ENCODE measurements at regions not wholly inside any gene's neighbourhood (a gene's known extent, or its start where the extent isn't known, plus 50 kb on each side); places are given as distances from the start of the nearest gene placed in this dataset.

DNA sequence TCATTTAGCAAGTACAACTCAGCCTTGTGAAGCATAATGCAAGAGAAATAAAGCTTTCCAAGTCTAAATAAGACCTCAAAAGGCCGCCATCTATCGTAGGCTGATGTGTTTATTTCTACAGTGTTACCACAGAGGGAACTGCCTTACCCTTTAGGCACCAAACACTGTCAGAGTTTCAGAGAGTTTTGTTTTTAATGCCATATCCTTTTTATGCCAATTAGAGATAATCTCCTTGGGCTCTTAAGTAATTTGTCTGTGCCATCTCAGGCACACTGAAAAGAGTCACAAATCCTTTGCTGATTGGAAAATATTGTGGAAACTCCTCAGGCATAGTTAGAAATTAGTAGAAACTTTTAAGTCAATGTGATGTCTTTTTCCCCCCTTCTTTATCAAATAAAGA is 797.1 kb downstream of the SLC4A3 start (continued):
- TF ChIP-seq, protein P1, sequence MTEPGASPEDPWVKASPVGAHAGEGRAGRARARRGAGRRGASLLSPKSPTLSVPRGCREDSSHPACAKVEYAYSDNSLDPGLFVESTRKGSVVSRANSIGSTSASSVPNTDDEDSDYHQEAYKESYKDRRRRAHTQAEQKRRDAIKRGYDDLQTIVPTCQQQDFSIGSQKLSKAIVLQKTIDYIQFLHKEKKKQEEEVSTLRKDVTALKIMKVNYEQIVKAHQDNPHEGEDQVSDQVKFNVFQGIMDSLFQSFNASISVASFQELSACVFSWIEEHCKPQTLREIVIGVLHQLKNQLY (CRISPR knock-in tag; IDR thresholded peaks at IDR 0.05), result no peak
- TF ChIP-seq EMX1 (CRISPR knock-in tag; IDR thresholded peaks at IDR 0.05) (no peak), JUN (CRISPR knock-in tag; IDR thresholded peaks at IDR 0.05) (no peak), ZBTB21 (CRISPR knock-in tag; IDR thresholded peaks at IDR 0.05; ENCODE audit: borderline replicate concordance) (no peak), TEAD4 (CRISPR knock-in tag; IDR thresholded peaks at IDR 0.05) (no peak)
- TF ChIP-seq, protein P2, sequence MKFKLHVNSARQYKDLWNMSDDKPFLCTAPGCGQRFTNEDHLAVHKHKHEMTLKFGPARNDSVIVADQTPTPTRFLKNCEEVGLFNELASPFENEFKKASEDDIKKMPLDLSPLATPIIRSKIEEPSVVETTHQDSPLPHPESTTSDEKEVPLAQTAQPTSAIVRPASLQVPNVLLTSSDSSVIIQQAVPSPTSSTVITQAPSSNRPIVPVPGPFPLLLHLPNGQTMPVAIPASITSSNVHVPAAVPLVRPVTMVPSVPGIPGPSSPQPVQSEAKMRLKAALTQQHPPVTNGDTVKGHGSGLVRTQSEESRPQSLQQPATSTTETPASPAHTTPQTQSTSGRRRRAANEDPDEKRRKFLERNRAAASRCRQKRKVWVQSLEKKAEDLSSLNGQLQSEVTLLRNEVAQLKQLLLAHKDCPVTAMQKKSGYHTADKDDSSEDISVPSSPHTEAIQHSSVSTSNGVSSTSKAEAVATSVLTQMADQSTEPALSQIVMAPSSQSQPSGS (CRISPR knock-in tag; IDR thresholded peaks at IDR 0.05; ENCODE audit: borderline replicate concordance, low read depth), result no peak

DNA sequence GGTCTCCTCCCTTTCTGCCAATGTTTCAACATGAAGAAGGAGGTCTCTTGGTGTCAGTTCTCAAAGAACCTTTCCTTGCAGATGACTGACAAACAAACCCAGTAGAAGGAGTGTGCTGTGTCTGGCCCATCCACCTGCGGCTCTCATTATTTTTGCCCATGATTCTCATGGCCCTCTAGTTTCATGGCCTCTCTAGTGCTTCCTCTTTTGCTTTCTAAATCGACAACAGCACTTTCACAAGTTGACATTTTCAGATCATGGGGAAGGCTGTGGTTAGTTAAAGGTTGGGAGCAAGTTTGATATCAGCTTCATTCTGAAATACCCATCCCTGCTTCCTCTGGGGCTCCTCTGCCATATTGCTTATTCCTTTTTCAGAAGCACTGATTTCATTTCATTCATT is 805.2 kb downstream of the SLC4A3 start:
- ATAC-seq (no peak), DNase-seq (ENCODE audit: low spot score) (no peak)
- POLR2A ChIA-PET, result no interaction called here
- H3K4me1 Mint-ChIP-seq, result no peaks in the 10 kb centered on the region
- H3K27me3 Mint-ChIP-seq (ENCODE audit: low read depth), result no peaks in the 10 kb centered on the region
- peaks cover 19% of the 10 kb centered on the region for H3K9me3 Mint-ChIP-seq
- no peak overlapping the region for H3K4me3 Mint-ChIP-seq
- TF ChIP-seq, protein P2 (CRISPR knock-in tag; IDR thresholded peaks at IDR 0.05; ENCODE audit: borderline replicate concordance, low read depth), result no peak
- TF ChIP-seq TCF7 (CRISPR knock-in tag; IDR thresholded peaks at IDR 0.05; ENCODE audit: low read depth), result no peak
- TF ChIP-seq ZNF416 (CRISPR knock-in tag; IDR thresholded peaks at IDR 0.05), result no peak
- TF ChIP-seq, protein P3, sequence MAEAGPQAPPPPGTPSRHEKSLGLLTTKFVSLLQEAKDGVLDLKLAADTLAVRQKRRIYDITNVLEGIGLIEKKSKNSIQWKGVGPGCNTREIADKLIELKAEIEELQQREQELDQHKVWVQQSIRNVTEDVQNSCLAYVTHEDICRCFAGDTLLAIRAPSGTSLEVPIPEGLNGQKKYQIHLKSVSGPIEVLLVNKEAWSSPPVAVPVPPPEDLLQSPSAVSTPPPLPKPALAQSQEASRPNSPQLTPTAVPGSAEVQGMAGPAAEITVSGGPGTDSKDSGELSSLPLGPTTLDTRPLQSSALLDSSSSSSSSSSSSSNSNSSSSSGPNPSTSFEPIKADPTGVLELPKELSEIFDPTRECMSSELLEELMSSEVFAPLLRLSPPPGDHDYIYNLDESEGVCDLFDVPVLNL (CRISPR knock-in tag; IDR thresholded peaks at IDR 0.05; ENCODE audit: borderline replicate concordance, low read depth), result no peak
- TF ChIP-seq, protein P4, sequence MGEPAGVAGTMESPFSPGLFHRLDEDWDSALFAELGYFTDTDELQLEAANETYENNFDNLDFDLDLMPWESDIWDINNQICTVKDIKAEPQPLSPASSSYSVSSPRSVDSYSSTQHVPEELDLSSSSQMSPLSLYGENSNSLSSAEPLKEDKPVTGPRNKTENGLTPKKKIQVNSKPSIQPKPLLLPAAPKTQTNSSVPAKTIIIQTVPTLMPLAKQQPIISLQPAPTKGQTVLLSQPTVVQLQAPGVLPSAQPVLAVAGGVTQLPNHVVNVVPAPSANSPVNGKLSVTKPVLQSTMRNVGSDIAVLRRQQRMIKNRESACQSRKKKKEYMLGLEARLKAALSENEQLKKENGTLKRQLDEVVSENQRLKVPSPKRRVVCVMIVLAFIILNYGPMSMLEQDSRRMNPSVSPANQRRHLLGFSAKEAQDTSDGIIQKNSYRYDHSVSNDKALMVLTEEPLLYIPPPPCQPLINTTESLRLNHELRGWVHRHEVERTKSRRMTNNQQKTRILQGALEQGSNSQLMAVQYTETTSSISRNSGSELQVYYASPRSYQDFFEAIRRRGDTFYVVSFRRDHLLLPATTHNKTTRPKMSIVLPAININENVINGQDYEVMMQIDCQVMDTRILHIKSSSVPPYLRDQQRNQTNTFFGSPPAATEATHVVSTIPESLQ (CRISPR knock-in tag; IDR thresholded peaks at IDR 0.05), result no peak
- TF ChIP-seq MXD4 (CRISPR knock-in tag; IDR thresholded peaks at IDR 0.05; ENCODE audit: borderline replicate concordance), result no peak
- no peak overlapping the region for H3K27ac Mint-ChIP-seq
- CTCF ChIA-PET, result no interaction called here
- H3K36me3 Mint-ChIP-seq, result no peaks in the 10 kb centered on the region

DNA sequence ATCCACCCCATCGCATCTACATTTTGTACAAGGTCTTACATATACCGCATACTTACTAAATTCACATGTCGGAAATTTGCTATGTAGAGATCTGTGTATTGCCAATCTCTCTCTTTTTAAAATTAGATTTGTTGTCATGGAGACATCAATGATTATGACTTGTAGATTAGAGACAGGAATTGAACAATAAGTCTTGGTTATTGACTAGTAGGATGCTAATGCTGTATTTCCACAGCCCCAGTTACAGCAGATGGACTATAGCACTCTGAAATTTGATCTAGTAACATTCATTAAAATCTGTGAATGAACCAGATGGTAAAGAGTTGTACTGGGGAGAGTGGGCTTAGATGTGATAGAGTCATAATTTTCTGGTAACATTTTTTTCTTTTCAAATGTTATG is 805.7 kb downstream of the SLC4A3 start:
- Mint-ChIP-seq H3K9me3 (peaks cover 19% of the 10 kb centered on the region), H3K27ac (no peak overlapping the region), H3K4me3 (no peak overlapping the region), H3K36me3 (no peaks in the 10 kb centered on the region), H3K27me3 (ENCODE audit: low read depth) (no peaks in the 10 kb centered on the region), H3K4me1 (no peaks in the 10 kb centered on the region)
- DNase-seq (ENCODE audit: low spot score) (no peak), ATAC-seq (no peak)
- ChIA-PET CTCF (no interaction called here), POLR2A (no interaction called here)
- TF ChIP-seq ZNF219 (CRISPR knock-in tag; IDR thresholded peaks at IDR 0.05; ENCODE audit: borderline replicate concordance) (no peak), NFATC4 (CRISPR knock-in tag; IDR thresholded peaks at IDR 0.05) (no peak)
- TF ChIP-seq, protein P1 (CRISPR knock-in tag; IDR thresholded peaks at IDR 0.05), result no peak
- TF ChIP-seq, protein P5, sequence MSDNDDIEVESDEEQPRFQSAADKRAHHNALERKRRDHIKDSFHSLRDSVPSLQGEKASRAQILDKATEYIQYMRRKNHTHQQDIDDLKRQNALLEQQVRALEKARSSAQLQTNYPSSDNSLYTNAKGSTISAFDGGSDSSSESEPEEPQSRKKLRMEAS (CRISPR knock-in tag; IDR thresholded peaks at IDR 0.05), result no peak

Data from WTC11 (cell line).